Cardiac muscle cell (in vitro differentiated cells and primary cell): ENCODE measurements at regions not wholly inside any gene's neighbourhood (a gene's known extent, or its start where the extent isn't known, plus 50 kb on each side); places are given as distances from the start of the nearest gene placed in this dataset.
A peak's percentile ranks its signal among the peaks of the same experiment; 100 is the strongest.

ENCODE experiments used
- DNase-seq, 2 donors: peaks; one replicate each; pipeline versions ENCODE4 v3.0.0 to v3.0.0-alpha.2; 2010 to 2017; ENCODE audit warnings: low read depth in 1 of 2, low spot score in 1 of 2
- H3K27ac ChIP-seq: fragments of 200-600 bp; sonication (generic); 2 replicates; pipeline ENCODE4 v1.5.1; 2016
- H3K27me3 ChIP-seq: fragments of 200-600 bp; sonication (generic); 2 replicates; pipeline ENCODE4 v1.6.0; 2016; ENCODE audit warnings: control low read depth
- H3K36me3 ChIP-seq: fragments of 200-600 bp; sonication (generic); 2 replicates; pipeline ENCODE4 v1.5.1; 2016; ENCODE audit warnings: control low read depth
- H3K4me1 ChIP-seq: fragments of 200-600 bp; sonication (generic); 2 replicates; pipeline ENCODE4 v1.8.1; 2017; ENCODE audit warnings: low read depth, mild to moderate bottlenecking, mixed run types
- H3K4me3 ChIP-seq: fragments of 200-600 bp; sonication (generic); 2 replicates; pipeline ENCODE4 v1.5.1; 2016; ENCODE audit warnings: mild to moderate bottlenecking
- H3K9me3 ChIP-seq: fragments of 200-600 bp; sonication (generic); 2 replicates; pipeline ENCODE4 v1.5.1; 2017; ENCODE audit warnings: low read depth, mild to moderate bottlenecking, control low read depth
- CTCF ChIP-seq: IDR thresholded peaks from 2 replicates; pipeline ENCODE4 v1.5.1; 2012; ENCODE audit warnings: low read depth, mild to moderate bottlenecking, low read length

GRCh38 chr10:63711361-63711760, 190.2 kb downstream of the REEP3 start:
- no peak for TF ChIP-seq CTCF
- DNase-seq, result peak in 1 of 2 donors; percentile 93
- no peak overlapping the region for H3K27ac ChIP-seq

GRCh38 chr10:63711867-63712716, 190.9 kb downstream of the REEP3 start:
- H3K4me3 ChIP-seq, result no peak overlapping the region
- peaks cover 31% of the 10 kb centered on the region for H3K4me1 ChIP-seq
- no peak for TF ChIP-seq CTCF
- H3K27me3 ChIP-seq, result no peaks in the 10 kb centered on the region
- no peak overlapping the region for H3K27ac ChIP-seq
- DNase-seq, result peak in 1 of 2 donors; percentile 95
- H3K36me3 ChIP-seq, result no peaks in the 10 kb centered on the region
- H3K9me3 ChIP-seq, result no peaks in the 10 kb centered on the region

More at GRCh38 chr10:63711361-63711760, 190.2 kb downstream of the REEP3 start:
- Histone ChIP-seq H3K27me3 (no peaks in the 10 kb centered on the region), H3K36me3 (no peaks in the 10 kb centered on the region), H3K9me3 (no peaks in the 10 kb centered on the region), H3K4me1 (peaks cover 31% of the 10 kb centered on the region), H3K4me3 (no peak overlapping the region)

- H3K4me1 ChIP-seq, result peaks cover 31% of the 10 kb centered on the region
- H3K36me3 ChIP-seq, result no peaks in the 10 kb centered on the region
- no peaks in the 10 kb centered on the region for H3K27me3 ChIP-seq
- TF ChIP-seq CTCF, result no peak
- H3K4me3 ChIP-seq, result no peak overlapping the region
- peak overlapping the region; percentile 81 for H3K27ac ChIP-seq
- H3K9me3 ChIP-seq, result no peaks in the 10 kb centered on the region
- peak in 1 of 2 donors; percentile 43 for DNase-seq
Measured at GRCh38 chr10:63712717-63713115, 191.5 kb downstream of the REEP3 start.

GRCh38 chr10:63713191-63714144, 192.3 kb downstream of the REEP3 start:
- peak; percentile 61 to 97 for DNase-seq
- TF ChIP-seq CTCF, result no peak
- H3K4me1 ChIP-seq, result peaks cover 31% of the 10 kb centered on the region
- H3K27ac ChIP-seq, result peak overlapping the region; percentile 81
- H3K36me3 ChIP-seq, result no peaks in the 10 kb centered on the region
- no peak overlapping the region for H3K4me3 ChIP-seq
- no peaks in the 10 kb centered on the region for H3K9me3 ChIP-seq
- H3K27me3 ChIP-seq, result no peaks in the 10 kb centered on the region

- peaks cover 23% of the 10 kb centered on the region for H3K4me1 ChIP-seq
- no peaks in the 10 kb centered on the region for H3K36me3 ChIP-seq
- no peak for TF ChIP-seq CTCF
- H3K9me3 ChIP-seq, result no peaks in the 10 kb centered on the region
- no peak overlapping the region for H3K4me3 ChIP-seq
- H3K27me3 ChIP-seq, result no peaks in the 10 kb centered on the region
- no peak for DNase-seq
- no peak overlapping the region for H3K27ac ChIP-seq
Measured at GRCh38 chr10:63716016-63716580, 194.9 kb downstream of the REEP3 start.
